Dedifferentiated amniotic fluid mesenchymal stem cell (primary cell): ENCODE measurements at regions not wholly inside any gene's neighbourhood (a gene's known extent, or its start where the extent isn't known, plus 50 kb on each side); places are given as distances from the start of the nearest gene placed in this dataset.
A peak's percentile ranks its signal among the peaks of the same experiment; 100 is the strongest.

Experiments
- DNase-seq: peaks from one replicate; pipeline ENCODE4 v3.0.0-alpha.2; 2016; ENCODE audit errors: extremely low spot score

DNA sequence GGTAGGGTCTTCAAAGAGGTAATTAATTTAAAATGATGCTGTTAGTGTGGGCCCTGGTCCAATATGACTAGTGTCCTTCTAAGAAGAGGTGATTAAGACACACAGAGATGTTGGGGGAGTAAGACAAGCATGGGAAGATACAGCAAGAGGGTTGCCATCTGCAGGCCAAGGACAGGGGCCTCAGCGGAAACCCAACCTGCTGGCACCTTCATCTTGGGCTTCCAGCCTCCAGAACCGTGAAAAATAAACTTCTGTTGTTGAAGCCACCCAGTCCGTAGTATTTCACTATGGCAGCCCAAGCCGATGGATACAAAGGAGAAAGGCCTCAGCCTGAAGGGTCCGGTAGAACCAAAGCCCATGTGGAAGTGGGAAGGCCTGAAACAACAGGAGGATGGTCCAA, 161.7 kb upstream of the UBE2E1 start:
- DNase-seq = no peak

DNA sequence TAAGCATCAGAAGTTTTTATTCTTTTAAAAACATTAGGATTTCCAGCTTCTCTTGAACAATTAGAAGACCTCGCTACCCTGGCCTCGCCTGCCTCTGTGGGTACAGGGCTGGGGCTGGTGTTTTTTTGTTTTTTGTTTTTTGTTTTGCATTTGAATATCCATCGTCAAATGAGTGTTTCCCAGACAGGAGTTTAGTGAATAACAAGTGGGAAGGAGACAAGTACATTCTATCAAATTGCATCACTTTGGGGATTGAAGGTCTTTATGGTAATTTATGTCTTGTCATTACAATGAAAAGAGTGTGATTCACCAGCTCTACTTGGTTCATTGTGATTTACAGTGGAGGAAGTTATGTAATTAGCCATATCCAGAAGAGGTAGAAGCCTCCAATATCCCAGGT, 161.1 kb upstream of the UBE2E1 start:
- DNase-seq = no peak

DNA sequence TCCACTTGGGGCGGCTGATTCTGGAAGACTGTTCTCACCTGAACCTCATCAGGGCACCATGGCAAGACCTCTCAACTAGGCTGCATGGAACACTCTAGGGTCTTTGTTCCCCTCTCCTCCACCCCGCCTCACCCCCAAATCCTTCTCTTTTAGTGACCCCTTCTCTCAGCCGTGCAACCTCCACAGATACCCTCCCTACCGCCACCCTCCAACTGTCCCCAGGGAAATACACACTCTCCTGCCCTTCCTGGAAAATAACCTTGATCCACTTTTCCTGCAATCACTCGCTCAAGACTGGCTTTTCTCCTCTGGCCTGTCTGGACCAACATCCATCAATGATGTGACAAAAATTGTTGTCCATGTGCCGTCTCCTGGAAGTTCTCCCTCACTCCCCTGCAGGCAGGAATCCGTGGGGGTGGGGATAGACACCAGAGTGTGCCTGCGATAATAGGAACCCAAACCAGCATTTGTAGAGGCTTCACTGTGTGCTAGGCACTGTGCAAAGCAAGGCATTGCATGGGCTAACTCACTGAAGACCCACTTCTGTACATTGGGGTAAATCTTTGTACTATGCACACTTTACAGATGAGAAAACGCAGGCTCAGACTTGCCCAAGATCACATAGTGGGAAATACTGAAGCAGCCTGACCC, 160.1 kb upstream of the UBE2E1 start:
- DNase-seq = no peak

DNA sequence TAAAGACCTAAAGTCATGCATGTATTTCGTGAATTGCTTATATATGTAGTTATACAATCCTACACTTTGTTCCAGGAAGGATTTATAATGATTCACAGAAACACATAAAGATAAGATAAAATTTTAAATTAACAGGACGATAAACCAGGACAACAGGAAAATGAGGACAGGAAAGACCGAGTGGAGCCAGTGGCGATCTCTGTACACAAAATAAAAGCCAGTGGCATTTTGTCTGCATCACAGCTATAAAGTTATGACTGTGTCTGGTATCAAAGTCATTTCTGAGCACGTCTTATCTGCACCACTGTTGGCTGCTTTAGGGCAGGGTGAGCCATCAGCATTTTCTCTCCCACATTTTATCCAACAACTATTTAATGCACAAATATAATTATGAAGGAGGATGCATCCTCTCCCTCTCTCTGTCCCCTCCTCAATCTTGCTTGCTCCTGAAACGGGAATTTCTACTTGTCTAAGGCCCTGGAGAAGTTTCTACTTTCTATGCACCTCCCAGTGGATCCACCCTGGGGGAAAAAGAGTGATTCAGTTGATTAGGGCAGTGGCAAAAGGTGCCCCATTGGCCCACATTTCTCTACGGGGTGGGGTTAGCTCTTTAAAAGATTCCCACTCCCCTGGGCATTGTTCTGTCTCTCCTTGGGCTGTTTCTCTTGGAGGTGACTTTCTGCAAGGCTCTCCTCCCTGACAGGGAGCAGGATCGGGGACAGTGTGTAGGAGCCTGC, 159.4 kb upstream of the UBE2E1 start:
- no peak for DNase-seq

DNA sequence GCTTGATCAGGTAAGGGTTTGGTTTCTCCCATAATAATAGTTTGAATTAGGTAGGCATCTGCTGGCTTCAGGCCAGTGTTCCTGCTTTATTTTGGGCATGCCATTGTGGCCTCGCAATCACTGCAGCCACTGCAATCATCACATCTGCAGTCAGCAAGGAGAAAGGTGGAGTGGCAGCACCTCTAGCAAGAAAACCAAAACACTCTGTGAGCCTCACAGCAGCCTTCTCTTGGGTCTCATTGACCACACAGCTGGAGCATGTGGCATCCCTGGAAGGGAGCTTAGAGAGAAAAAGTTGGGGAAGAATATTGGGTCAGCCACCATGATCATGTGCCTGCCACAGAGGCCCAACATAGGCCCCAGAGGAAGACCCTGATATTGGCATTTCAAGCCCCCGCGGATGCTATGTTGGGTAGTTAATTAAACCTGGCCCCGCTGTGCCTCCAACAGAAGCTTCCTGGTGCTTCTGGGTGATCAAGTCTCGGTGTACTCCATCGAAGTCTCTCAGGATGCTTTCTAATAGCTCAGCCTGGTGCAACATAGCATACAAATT, 158.0 kb upstream of the UBE2E1 start:
- no peak for DNase-seq

DNA sequence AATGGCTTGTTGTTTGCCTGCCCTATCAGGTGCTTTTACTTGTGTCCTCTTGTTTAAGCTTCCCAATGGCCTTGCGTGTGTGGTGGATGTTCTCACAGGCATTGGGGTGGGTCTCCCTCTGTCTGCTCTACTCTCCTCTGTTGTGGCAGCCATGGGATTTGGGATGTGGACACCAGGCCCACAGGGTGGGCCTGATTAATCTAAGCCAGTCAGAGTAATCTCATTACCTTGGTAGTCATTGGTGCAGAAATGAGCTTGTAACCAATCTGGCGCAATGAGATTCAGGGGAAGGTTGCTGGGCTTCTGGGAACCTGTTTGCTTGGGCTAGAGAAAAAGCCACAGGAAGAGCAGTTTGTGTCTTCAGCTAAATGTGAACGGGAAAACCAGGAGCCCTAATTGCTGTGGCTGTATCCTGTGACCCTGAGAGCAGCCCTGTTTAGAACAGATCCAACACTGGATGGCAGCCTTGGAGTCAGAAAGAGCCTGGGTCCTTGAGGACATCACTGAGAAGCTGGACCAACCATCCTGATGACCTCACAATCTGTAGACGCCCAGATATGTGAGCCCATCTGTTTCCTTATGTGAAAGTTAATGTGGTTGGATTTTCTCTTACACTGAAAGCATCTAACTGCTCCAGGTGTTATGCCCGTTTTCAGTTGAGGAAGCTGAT, 157.3 kb upstream of the UBE2E1 start:
- no peak for DNase-seq

DNA sequence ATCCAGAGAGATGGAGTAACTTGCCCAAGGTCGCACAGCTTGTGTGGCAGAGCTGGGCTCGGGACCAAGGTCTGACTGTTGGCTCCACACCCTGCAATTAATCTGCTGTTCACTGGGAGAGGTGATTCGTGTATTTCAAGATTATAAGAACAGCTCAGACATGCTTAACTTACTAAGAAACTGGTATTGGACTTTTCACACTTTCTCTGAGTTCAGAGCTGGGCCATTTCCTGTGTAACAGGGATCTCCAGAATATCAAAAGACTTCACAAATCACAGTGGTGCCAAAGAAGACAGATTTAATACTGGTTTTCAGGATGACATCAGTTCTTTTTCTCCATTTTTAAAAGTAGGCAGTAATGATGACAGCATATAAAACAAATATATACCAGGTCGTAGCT, 156.8 kb upstream of the UBE2E1 start:
- DNase-seq = no peak

DNA sequence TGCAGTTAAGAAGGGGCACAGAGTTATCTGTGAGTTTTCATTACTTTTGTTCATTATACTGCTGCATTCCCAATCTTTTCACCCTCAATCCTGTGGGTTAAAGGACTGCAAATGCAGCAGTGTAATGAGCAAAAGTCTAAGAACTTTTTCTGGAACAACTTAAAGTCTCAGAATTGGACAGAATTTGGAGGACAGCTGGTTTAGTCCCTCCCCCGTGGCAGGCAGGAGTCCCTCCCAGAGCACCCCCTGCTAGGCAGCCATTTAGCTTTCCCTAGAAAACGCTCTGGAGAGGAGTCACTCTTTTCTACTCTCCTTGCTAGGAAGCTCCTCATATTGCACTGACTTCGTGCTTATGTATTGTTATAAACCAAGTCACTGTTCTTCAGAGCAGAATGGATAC, 156.3 kb upstream of the UBE2E1 start:
- DNase-seq = no peak

DNA sequence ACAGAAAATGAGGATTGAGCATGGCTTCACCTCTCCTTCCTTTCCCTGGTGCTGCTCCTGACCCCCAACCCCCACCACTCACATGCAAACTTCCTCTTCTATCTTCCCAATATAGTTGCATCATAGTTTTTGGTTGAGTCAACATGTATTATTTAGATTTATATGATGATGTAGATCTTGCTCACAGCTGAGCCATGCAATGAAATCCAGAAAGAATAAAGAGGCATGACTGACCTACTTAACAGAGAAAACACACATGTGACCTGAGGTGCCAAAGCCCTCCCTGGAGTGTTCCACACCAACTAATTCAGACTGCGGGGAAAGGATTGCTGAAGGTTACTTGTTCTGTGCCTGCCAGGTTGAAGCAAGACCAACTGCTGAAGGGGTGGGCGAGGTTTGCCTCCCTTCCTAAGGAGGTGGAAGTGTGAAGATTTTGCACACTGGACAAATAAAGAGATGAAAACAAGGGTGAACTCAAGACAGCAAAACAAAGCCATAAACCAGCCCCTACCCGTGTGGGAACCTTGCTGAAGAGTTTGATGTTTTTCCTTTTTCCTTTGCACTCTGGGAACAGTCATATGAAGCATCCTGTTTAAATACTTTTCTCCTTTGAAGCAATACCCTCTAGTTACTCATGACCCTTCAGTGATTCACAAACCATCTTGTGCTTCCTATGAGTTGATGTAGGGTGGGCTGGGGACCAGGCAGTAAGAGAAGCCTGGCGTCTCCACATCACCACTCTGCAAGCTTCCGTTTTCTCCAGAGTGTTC, 155.2 kb upstream of the UBE2E1 start:
- peak; percentile 59 for DNase-seq

DNA sequence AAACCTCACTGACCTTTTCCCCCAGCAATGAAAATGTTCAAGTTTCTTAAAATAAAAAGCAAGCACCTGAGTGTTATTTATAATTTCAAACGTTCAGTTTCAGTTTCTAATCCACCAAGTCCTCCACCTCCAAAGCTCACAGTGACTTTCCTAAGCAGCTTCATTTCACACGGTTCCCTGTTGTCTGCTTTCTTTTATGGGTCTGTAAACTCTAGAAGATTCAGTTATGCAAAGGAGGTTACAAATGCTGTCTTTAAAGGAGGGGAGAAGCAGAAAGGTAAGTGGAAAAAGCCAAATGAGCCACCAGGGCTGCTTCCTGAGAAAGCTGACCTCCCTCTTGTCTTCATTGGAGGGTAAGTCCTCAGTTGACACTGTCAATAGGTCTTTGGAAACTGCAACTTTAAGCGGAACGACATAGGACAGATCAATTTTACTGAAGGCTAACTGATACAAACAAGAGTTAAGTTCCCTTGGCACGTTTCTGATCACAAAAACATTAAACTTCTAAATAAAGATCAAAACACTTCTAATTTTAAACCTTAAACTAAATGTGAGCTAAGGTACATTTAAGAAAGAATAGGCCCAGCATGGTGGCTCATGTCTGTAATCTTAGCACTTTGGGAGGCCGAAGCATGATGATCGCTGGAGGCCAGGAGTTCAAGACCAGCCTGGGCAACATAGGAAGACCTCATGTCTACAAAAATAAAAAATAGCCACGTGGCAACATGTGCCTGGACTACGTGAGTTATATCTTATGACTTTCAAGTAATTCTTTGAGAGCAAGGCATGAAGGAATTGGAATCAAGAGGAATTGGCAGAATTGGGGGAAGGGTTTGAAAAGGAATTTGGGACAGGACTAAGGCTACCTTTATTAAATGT, 151.9 kb upstream of the UBE2E1 start:
- DNase-seq = no peak

DNA sequence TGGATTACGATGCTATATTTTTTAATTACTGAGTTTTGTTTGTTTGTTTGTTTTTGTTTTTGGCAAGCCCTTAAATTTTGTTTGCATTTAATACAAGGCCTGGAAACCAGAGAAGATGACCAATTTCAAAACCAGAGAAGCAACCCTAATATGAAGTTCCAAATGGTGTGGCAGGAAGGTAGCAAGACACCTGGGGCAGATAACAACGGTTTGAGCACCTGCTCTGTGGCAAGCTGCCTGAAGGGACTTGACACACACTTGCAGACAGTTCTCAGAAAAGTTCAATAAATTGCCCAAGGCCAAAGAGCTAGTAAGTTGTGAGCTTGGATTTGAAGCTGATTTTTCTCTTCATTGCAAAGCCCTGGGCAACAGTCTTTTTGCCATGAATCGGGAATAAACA, 151.2 kb upstream of the UBE2E1 start:
- DNase-seq = no peak

DNA sequence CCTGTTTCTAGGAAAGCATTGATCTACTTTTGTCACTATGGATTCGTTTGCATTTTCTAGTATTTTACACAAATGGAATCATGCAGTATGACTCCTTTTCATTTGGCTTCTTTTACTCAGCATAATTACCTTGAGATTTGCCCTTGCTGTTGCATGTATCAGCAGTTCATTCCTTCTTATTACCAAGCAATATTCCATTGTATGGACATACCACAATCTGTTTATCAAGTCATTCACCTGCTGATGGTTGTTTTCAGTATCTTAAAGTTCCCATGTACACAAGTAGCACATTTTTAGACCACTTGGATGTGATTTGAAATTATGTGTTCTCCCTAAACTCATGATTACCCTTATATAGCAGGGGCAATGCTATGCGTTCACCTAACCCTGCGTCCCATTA, 150.0 kb upstream of the UBE2E1 start:
- no peak for DNase-seq

DNA sequence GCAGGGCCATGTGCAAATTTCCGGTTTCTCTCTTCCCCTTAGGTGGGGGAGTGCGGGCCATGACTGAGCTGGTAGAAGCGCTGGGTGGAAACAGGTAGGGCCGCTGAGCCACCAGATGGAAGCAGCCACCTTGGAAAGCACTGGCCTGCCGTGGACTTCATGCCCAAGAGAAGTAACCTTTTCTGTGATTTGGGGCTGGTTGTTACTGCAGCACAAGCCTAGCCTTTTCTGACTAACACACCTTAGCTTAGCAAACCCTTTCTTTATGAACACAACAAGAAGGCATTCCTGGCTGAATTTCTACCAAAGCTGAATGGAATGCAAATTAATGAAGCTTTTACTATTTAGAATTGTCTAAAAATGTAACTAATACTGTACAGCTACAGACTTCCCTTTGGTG, 149.6 kb upstream of the UBE2E1 start:
- no peak for DNase-seq

DNA sequence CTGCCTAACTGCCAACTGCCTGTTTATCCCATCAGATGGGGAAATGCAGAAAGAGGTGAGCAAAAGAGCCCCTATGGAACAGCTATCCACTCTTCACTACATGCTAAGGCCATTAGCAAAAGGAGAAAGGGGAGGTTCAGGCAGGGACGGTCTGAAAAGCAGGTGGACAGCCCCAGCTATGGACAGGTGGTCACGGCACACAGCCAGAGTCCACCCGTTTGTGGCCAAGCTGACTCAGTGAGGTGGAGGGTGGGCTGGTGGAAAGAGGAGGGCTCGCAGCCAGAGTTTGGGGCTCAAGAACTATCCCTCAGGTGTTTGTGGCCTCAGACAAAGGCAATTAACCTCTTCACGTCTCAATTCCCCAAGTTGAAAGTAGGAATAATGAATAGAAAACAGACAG, 148.9 kb upstream of the UBE2E1 start:
- no peak for DNase-seq

DNA sequence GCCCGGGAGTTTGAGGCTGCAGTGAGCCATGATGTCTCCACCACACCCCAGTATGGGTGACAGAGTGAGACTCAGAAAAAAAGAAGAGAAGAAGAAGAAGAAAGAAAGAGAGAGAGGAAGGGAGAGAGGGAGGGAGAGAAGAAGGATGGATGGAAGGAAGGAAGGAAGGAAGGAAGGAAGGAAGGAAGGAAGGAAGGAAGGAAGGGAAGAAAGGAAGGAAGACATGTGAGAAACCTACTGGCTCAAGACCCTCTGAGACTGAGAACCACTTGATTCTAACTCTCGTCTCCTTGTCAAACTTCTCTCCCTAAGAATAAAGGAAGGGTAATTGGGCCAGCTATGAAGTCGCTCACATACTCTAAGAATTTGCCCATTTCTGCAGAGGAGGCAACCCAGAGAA, 148.1 kb upstream of the UBE2E1 start:
- DNase-seq = no peak

DNA sequence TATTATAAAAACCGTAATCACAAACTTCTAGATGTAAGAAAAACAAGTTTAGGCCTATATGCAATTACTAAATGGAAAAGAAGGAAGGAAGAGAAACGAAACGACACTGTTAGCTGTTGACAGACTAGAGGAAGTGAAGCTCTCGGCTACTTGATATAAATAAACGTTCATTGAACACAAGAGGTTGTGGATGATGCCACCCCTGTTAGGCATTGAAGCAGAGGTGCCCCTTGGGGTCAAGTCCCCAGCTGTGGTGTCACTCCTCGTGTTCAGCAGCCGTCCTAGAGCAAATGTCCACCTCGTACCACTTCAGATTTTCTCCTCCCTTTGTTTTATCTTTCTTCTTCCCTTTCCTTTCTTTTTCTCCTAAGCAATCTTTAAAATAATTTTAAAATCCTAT, 146.5 kb upstream of the UBE2E1 start:
- no peak for DNase-seq

DNA sequence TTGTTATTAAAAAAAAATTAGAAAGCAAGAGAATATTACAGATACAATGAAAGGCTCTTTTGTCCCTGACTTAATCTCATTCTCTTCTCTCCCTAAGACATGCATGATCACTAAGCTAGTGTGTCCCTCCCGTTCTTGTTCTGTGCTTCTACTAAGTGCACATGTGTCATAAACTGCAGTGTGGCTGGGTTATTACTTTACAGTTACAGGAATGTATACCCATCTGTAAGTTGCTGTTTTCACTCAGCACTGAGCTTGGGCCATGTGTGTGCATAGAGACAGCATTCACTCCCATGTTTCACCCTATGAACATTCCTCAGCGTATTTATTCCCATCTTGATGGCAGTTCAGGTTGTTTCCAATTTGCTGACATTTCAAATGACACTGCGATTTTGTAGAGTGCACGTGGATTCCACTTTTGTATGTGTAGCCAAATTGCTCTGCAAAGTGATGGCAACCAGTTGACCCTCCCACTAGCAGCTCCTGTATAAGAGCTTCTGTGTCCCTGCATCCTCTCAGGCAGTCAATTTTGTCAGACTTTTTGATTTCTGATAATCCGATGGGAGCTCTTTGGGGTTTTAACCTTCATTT, 145.8 kb upstream of the UBE2E1 start:
- no peak for DNase-seq

DNA sequence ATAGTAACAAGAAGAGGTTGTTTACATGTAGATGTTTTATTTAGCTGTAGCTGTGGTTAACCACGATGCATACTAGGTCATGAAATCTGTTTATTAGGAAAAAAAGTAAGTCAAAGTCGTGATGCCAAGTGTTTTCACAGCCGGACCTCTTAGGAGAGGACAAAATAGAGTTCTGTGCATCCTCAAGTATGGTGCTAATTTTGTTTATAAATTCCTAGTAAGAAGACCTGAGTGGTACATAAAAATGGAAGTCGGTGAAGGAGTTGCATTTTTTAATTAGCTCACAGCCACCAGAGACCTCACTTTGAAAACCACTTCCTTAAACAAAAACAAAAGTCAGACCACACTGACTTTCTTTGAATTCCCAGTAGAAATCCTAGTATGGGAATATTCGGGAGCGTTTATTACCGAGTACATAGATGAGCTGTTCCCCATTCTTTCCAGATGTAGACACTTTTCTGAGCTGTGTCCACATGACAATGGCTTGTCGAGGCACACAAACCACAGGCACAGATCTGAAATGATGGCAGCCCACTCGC, 143.6 kb upstream of the UBE2E1 start:
- DNase-seq = no peak

DNA sequence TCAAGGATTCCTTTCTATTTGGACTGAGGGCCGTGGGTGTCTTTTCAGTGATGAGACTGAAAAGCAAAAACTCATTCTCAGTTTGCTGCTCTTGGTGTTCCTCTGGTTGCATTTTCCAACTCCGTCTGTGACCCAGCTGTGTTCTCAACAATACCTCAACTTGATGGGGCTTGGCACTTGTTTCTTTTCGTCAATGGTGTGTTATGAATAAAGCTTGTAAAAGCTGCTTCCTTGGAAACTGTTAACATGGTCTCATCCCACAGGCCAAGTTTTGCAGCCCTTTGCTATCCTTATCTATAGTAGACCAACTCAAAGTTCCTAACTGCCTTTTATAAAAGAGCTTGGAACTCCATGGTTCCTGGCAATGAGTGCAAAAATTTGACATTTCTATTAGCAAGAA, 142.5 kb upstream of the UBE2E1 start:
- no peak for DNase-seq

DNA sequence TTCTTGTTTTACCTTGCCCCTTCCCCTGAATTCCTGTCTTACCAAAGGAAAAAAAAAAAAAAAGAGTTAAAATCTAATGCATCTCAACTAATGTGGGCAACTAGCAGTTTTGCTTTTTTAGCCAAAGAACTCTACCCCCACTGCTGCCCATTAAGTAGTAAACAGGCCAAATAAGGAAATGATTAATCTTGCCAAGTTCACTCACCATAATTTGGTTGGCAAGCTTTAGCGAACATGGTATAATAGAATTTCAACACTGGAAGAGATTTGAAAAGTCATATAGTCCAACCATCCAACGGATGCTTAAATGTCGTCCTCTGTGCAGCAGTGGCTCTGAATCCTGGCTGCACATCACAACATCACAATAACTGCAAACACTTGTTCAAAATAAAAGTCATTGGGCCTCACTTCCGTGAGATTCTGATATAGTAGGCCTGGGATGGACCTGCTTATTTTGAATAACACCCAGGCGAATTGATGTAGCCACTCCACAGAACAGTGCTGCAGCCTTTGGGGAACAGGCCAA, 142.0 kb upstream of the UBE2E1 start:
- DNase-seq = no peak
